Omental fat pad (tissue), 3 donors: ENCODE measurements at regions not wholly inside any gene's neighbourhood (a gene's known extent, or its start where the extent isn't known, plus 50 kb on each side); places are given as distances from the start of the nearest gene placed in this dataset.

Experiments used
- ATAC-seq: fragments of 150-250 bp; one replicate; pipeline ENCODE4 v1.9.1; 2016; ENCODE audit warnings: mild to moderate bottlenecking, moderate library complexity; ENCODE audit not compliant: low FRiP score
- DNase-seq: peaks from one replicate; pipeline ENCODE4 v3.0.0-alpha.2; 2019; ENCODE audit warnings: low spot score
- TF ChIP-seq, protein P1 (sequence below), 3 donors: fragments of 450-650 bp; IDR thresholded peaks; one replicate each; pipeline ENCODE4 v1.5.1; 2016 to 2017; ENCODE audit warnings: antibody characterized with exemption in 3 of 3, mild to moderate bottlenecking in 3 of 3, moderate library complexity in 2 of 3

DNA sequence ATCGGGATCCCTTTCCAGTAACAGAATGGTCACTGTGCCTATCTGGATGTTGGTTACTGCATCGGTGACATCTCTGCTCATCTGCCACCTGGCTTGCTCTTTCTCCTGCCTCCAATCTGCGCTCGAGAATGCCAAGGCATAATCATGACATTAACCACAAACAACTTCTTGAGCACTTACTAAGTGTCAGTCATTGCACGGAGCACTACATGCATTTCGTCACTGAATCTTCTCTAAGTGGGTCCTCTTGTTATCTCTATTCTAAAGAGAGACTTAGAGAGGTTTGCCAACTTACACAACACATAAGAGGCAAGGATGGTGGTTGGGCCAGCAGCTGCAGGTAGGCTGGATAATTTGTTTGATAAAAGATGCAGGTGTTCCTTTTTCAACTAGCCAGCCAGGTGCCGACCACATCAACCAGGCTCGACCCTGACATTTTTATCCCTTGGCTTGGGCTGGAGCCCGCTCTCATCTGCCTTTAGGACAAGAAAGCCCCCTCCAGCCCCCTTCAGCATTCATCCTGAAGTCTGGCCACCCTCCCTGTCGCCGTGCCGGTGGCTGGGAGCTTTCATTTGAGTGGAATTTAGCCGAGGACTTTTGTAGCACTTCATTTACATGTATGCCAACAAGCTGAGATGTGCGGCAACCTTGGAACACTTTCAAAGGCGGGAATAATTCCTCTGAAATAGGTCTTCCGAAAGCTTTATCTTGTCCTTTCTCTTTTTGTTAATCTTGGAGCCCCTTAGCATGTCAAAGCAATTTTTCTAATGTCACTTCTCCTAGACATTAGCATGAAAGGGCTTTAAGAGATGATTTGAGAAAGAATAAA is 89.3 kb upstream of the NKD1 start:
- DNase-seq = no peak
- TF ChIP-seq, protein P1, sequence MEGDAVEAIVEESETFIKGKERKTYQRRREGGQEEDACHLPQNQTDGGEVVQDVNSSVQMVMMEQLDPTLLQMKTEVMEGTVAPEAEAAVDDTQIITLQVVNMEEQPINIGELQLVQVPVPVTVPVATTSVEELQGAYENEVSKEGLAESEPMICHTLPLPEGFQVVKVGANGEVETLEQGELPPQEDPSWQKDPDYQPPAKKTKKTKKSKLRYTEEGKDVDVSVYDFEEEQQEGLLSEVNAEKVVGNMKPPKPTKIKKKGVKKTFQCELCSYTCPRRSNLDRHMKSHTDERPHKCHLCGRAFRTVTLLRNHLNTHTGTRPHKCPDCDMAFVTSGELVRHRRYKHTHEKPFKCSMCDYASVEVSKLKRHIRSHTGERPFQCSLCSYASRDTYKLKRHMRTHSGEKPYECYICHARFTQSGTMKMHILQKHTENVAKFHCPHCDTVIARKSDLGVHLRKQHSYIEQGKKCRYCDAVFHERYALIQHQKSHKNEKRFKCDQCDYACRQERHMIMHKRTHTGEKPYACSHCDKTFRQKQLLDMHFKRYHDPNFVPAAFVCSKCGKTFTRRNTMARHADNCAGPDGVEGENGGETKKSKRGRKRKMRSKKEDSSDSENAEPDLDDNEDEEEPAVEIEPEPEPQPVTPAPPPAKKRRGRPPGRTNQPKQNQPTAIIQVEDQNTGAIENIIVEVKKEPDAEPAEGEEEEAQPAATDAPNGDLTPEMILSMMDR (IDR thresholded peaks at IDR 0.05) = no peak
- ATAC-seq = no peak

GRCh38 chr16:50457979-50458491 is 89.2 kb upstream of the BRD7 start:
- DNase-seq = no peak
- TF ChIP-seq, protein P1 (IDR thresholded peaks at IDR 0.05) = no peak

DNA sequence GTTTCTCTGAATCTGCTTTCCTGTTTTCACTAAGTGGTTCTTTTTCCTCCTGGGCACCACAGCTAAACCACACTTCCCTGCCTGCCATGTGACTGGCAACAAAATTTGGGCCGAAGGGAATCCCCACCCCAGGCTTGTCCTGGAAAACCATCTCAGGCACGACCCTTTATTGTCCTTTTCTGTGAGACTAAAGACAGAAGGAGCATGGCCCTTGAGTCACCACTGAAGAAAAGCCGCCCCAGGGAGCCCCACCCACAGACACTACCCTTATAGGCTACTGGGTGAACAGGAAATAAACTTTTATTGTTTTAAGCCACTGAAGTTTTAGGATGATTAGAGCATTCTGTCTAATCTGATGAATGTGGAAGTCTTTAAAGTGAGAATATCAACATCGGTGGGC is 88.6 kb upstream of the BRD7 start:
- TF ChIP-seq, protein P1 (IDR thresholded peaks at IDR 0.05) = no peak
- ATAC-seq = no peak
- no peak for DNase-seq

More at GRCh38 chr16:50457979-50458491, 89.2 kb upstream of the BRD7 start:
- no peak for ATAC-seq

- ATAC-seq (no peak), DNase-seq (no peak)
- TF ChIP-seq, protein P1 (IDR thresholded peaks at IDR 0.05) = no peak
Measured at GRCh38 chr16:50455288-50455845, 86.6 kb upstream of the BRD7 start.

DNA sequence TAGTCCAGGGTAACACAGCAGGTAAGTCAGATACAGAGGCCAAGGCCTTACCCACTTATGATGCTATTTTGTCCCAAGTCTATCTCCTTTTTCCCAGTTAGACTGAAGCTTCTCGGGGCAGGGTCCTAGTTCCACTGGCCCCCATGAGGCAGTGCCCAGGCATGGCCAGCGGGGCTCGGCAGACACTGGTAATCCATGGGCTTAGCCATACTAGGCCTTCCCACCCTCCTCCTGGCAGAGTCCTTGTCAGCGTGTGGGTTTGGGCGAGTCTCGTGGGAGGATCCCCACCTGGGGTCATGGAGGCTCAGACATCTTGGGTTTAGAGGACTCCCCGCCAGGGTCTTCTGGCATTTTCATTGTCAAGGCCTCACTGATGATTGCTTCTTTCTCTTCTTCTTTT is 84.7 kb upstream of the BRD7 start:
- TF ChIP-seq, protein P1 (IDR thresholded peaks at IDR 0.05) = no peak

GRCh38 chr16:50451951-50452508 is 83.2 kb upstream of the BRD7 start:
- TF ChIP-seq, protein P1 (IDR thresholded peaks at IDR 0.05) = no peak
- ATAC-seq (no peak), DNase-seq (no peak)

More for the DNA sequence above, 84.7 kb upstream of the BRD7 start:
- ATAC-seq = no peak
- DNase-seq = no peak
